ENCODE measurements at regions not wholly inside any gene's neighbourhood (a gene's known extent, or its start where the extent isn't known, plus 50 kb on each side); places are given as distances from the start of the nearest gene placed in this dataset.

GRCh38 chr12:126389961-126390360, 1324.7 kb downstream of the AACS start:
- Mint-ChIP-seq H3K4me1 (ENCODE audit: low read depth) (no peaks in the 10 kb centered on the region), H3K27ac (no peak overlapping the region), H3K36me3 (ENCODE audit: insufficient read depth) (no peaks in the 10 kb centered on the region), H3K4me3 (ENCODE audit: low read depth) (no peak overlapping the region), H3K9me3 (ENCODE audit: low read depth) (no peaks in the 10 kb centered on the region), H3K27me3 (peaks cover 10% of the 10 kb centered on the region)
- no peak for TF ChIP-seq CTCF (IDR thresholded peaks at IDR 0.05; ENCODE audit: unreplicated experiment)
- no peak for DNase-seq (ENCODE audit: low spot score, unreplicated experiment)

- peaks cover 4% of the 10 kb centered on the region for H3K9me3 Mint-ChIP-seq (ENCODE audit: low read depth)
- H3K4me3 Mint-ChIP-seq (ENCODE audit: low read depth), result no peak overlapping the region
Measured at GRCh38 chr12:126390969-126391566, 1325.8 kb downstream of the AACS start.

GRCh38 chr12:126396536-126396935, 1331.3 kb downstream of the AACS start:
- no peak overlapping the region for H3K27ac Mint-ChIP-seq
- DNase-seq (ENCODE audit: low spot score, unreplicated experiment), result no peak
- TF ChIP-seq CTCF (IDR thresholded peaks at IDR 0.05; ENCODE audit: unreplicated experiment), result no peak
- H3K4me1 Mint-ChIP-seq (ENCODE audit: low read depth), result no peaks in the 10 kb centered on the region
- peaks cover 1% of the 10 kb centered on the region for H3K36me3 Mint-ChIP-seq (ENCODE audit: insufficient read depth)
- peaks cover 21% of the 10 kb centered on the region for H3K9me3 Mint-ChIP-seq (ENCODE audit: low read depth)
- no peak overlapping the region for H3K4me3 Mint-ChIP-seq (ENCODE audit: low read depth)
- peaks cover 10% of the 10 kb centered on the region for H3K27me3 Mint-ChIP-seq

More at GRCh38 chr12:126390969-126391566, 1325.8 kb downstream of the AACS start:
- Mint-ChIP-seq H3K4me1 (ENCODE audit: low read depth) (no peaks in the 10 kb centered on the region), H3K27ac (no peak overlapping the region), H3K27me3 (peaks cover 6% of the 10 kb centered on the region), H3K36me3 (ENCODE audit: insufficient read depth) (no peaks in the 10 kb centered on the region)
- no peak for TF ChIP-seq CTCF (IDR thresholded peaks at IDR 0.05; ENCODE audit: unreplicated experiment)
- no peak for DNase-seq (ENCODE audit: low spot score, unreplicated experiment)

GRCh38 chr12:126397071-126397581, 1331.9 kb downstream of the AACS start:
- no peak overlapping the region for H3K27ac Mint-ChIP-seq
- no peak for DNase-seq (ENCODE audit: low spot score, unreplicated experiment)
- peaks cover 1% of the 10 kb centered on the region for H3K36me3 Mint-ChIP-seq (ENCODE audit: insufficient read depth)
- no peaks in the 10 kb centered on the region for H3K4me1 Mint-ChIP-seq (ENCODE audit: low read depth)
- no peak for TF ChIP-seq CTCF (IDR thresholded peaks at IDR 0.05; ENCODE audit: unreplicated experiment)
- H3K4me3 Mint-ChIP-seq (ENCODE audit: low read depth), result no peak overlapping the region
- peaks cover 21% of the 10 kb centered on the region for H3K9me3 Mint-ChIP-seq (ENCODE audit: low read depth)
- peaks cover 10% of the 10 kb centered on the region for H3K27me3 Mint-ChIP-seq

- H3K9me3 Mint-ChIP-seq (ENCODE audit: low read depth), result peaks cover 21% of the 10 kb centered on the region
- peaks cover 10% of the 10 kb centered on the region for H3K27me3 Mint-ChIP-seq
- H3K4me3 Mint-ChIP-seq (ENCODE audit: low read depth), result no peak overlapping the region
- H3K36me3 Mint-ChIP-seq (ENCODE audit: insufficient read depth), result peaks cover 1% of the 10 kb centered on the region
- H3K4me1 Mint-ChIP-seq (ENCODE audit: low read depth), result no peaks in the 10 kb centered on the region
- TF ChIP-seq CTCF (IDR thresholded peaks at IDR 0.05; ENCODE audit: unreplicated experiment), result no peak
- no peak overlapping the region for H3K27ac Mint-ChIP-seq
- DNase-seq (ENCODE audit: low spot score, unreplicated experiment), result no peak
Measured at GRCh38 chr12:126397660-126398059, 1332.4 kb downstream of the AACS start.

All from progenitor cell of endocrine pancreas (in vitro differentiated cells).